ENCODE measurements at regions not wholly inside any gene's neighbourhood (a gene's known extent, or its start where the extent isn't known, plus 50 kb on each side); places are given as distances from the start of the nearest gene placed in this dataset.

DNA sequence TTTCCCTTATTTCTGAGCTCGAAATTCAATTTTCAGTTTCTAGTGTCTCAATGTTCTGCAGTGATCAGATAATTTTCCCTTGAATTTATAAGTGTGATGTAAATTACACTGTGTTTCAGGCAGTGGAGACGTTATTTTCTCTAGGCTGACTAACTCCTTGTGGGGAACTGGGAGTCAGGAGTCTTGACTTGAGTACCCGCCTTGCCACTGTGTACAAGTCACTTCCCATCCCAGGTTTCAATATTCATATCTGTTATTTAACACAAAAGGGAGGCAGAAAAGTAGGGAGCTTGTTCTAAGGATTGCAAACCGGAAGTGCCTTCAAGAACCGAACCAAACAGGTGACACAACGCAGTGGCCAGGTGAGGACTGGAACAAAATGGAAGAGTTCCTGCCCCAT is 196.5 kb downstream of the MEX3B start:
- TF ChIP-seq, protein P1, sequence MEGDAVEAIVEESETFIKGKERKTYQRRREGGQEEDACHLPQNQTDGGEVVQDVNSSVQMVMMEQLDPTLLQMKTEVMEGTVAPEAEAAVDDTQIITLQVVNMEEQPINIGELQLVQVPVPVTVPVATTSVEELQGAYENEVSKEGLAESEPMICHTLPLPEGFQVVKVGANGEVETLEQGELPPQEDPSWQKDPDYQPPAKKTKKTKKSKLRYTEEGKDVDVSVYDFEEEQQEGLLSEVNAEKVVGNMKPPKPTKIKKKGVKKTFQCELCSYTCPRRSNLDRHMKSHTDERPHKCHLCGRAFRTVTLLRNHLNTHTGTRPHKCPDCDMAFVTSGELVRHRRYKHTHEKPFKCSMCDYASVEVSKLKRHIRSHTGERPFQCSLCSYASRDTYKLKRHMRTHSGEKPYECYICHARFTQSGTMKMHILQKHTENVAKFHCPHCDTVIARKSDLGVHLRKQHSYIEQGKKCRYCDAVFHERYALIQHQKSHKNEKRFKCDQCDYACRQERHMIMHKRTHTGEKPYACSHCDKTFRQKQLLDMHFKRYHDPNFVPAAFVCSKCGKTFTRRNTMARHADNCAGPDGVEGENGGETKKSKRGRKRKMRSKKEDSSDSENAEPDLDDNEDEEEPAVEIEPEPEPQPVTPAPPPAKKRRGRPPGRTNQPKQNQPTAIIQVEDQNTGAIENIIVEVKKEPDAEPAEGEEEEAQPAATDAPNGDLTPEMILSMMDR (IDR thresholded peaks at IDR 0.05) = no peak
- TF ChIP-seq POLR2A (IDR thresholded peaks at IDR 0.05) = no peak
- TF ChIP-seq POLR2AphosphoS5 (IDR thresholded peaks at IDR 0.05) = no peak
- no peak for TF ChIP-seq EP300 (IDR thresholded peaks at IDR 0.05; ENCODE audit: low read depth)

Data from transverse colon (tissue), 4 donors.